ENCODE measurements at regions not wholly inside any gene's neighbourhood (a gene's known extent, or its start where the extent isn't known, plus 50 kb on each side); places are given as distances from the start of the nearest gene placed in this dataset.
A peak's percentile ranks its signal among the peaks of the same experiment; 100 is the strongest.

GRCh38 chr6:53987522-53987888 is 123.7 kb upstream of the MLIP start:
- DNase-seq (ENCODE audit: low read depth), result no peak
- no peak overlapping the region for H3K9ac ChIP-seq (ENCODE audit: low read length)
- H3K4me3 ChIP-seq (ENCODE audit: low read length), result no peak overlapping the region
- peaks cover 35% of the 10 kb centered on the region for H3K4me1 ChIP-seq (ENCODE audit: control insufficient read depth, insufficient read depth, low read length)
- H3K27me3 ChIP-seq (replicated peaks; ENCODE audit: control insufficient read depth, insufficient read depth, low read length), result no peaks in the 10 kb centered on the region
- H3K9me3 ChIP-seq (ENCODE audit: control insufficient read depth, low read length), result no peaks in the 10 kb centered on the region
- no peaks in the 10 kb centered on the region for H3K36me3 ChIP-seq (ENCODE audit: control insufficient read depth, insufficient read depth, low read length, severe bottlenecking)

DNA sequence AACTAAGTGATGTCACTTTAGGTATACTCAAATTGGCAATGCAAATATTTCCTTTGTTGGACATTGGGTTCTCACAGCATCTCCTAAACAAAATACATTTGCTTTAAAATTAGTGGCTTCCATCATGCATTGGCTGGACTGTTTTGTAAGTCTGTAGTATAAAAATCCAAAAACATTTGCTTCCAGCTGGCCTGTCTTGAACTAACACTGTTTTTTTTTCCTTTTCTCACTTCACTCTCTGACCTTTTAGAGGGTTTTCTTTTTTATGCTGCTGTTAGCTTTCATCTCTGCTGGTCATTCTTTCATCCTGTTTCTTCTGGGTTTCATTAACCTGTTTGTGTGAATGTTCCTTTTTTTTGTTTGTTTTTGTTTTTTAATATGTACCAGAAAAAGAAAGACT is 121.7 kb upstream of the MLIP start:
- Histone ChIP-seq H3K9ac (ENCODE audit: low read length) (no peak overlapping the region), H3K9me3 (ENCODE audit: control insufficient read depth, low read length) (no peaks in the 10 kb centered on the region), H3K27me3 (replicated peaks; ENCODE audit: control insufficient read depth, insufficient read depth, low read length) (no peaks in the 10 kb centered on the region), H3K4me3 (ENCODE audit: low read length) (no peak overlapping the region), H3K36me3 (ENCODE audit: control insufficient read depth, insufficient read depth, low read length, severe bottlenecking) (no peaks in the 10 kb centered on the region), H3K4me1 (ENCODE audit: control insufficient read depth, insufficient read depth, low read length) (peaks cover 26% of the 10 kb centered on the region)
- DNase-seq (ENCODE audit: low read depth), result no peak

DNA sequence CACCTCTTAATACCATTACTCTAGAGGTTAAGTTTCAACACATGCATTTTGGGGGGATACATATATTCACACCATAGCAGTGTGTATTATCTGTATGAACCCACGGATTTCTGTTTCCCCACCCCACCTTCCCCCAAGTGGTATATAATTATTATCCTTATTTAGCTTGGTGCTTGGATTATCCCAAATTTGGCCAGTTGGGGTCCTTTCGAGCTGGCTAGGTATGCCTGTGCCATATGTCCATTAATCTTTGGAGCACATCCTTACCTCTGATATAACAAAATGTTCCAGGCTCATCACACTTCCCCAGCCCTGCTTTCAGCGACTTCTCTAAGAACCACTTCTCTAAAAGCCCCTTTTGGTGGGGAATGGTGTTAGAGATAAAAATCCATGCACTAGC is 118.7 kb upstream of the MLIP start:
- peaks cover 5% of the 10 kb centered on the region for H3K4me1 ChIP-seq (ENCODE audit: control insufficient read depth, insufficient read depth, low read length)
- H3K36me3 ChIP-seq (ENCODE audit: control insufficient read depth, insufficient read depth, low read length, severe bottlenecking), result no peaks in the 10 kb centered on the region
- H3K27me3 ChIP-seq (replicated peaks; ENCODE audit: control insufficient read depth, insufficient read depth, low read length), result no peaks in the 10 kb centered on the region
- no peak overlapping the region for H3K9ac ChIP-seq (ENCODE audit: low read length)
- H3K4me3 ChIP-seq (ENCODE audit: low read length), result no peak overlapping the region
- no peak for DNase-seq (ENCODE audit: low read depth)
- no peaks in the 10 kb centered on the region for H3K9me3 ChIP-seq (ENCODE audit: control insufficient read depth, low read length)

DNA sequence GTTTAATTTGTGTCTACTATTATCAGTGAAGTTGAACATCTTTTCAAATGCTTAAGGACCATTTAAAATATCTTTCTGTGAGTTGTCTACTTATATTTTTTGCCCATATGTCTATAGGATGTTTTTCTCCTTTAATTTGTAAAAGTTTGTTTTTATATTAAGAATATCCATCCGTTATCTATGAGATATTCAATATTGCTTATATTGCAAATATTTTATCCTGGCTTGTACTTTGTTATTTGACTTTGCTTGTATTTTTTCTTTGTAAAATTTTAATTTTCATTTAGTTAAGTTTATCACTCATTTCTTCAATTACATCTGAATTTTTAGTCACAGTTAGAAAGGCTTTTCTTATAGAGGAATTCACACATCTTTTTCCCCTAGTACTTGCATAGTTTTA is 117.0 kb upstream of the MLIP start:
- no peak overlapping the region for H3K9ac ChIP-seq (ENCODE audit: low read length)
- DNase-seq (ENCODE audit: low read depth), result no peak
- H3K36me3 ChIP-seq (ENCODE audit: control insufficient read depth, insufficient read depth, low read length, severe bottlenecking), result no peaks in the 10 kb centered on the region
- H3K9me3 ChIP-seq (ENCODE audit: control insufficient read depth, low read length), result no peaks in the 10 kb centered on the region
- peaks cover 12% of the 10 kb centered on the region for H3K4me1 ChIP-seq (ENCODE audit: control insufficient read depth, insufficient read depth, low read length)
- H3K27me3 ChIP-seq (replicated peaks; ENCODE audit: control insufficient read depth, insufficient read depth, low read length), result no peaks in the 10 kb centered on the region
- no peak overlapping the region for H3K4me3 ChIP-seq (ENCODE audit: low read length)

- H3K4me3 ChIP-seq (ENCODE audit: low read length), result no peak overlapping the region
- H3K9ac ChIP-seq (ENCODE audit: low read length), result no peak overlapping the region
- peak; percentile 12 for DNase-seq (ENCODE audit: low read depth)
- H3K9me3 ChIP-seq (ENCODE audit: control insufficient read depth, low read length), result no peaks in the 10 kb centered on the region
- H3K27me3 ChIP-seq (replicated peaks; ENCODE audit: control insufficient read depth, insufficient read depth, low read length), result no peaks in the 10 kb centered on the region
- no peaks in the 10 kb centered on the region for H3K36me3 ChIP-seq (ENCODE audit: control insufficient read depth, insufficient read depth, low read length, severe bottlenecking)
- peaks cover 12% of the 10 kb centered on the region for H3K4me1 ChIP-seq (ENCODE audit: control insufficient read depth, insufficient read depth, low read length)
Observed at GRCh38 chr6:53995935-53996334, 115.3 kb upstream of the MLIP start.

GRCh38 chr6:53998303-53998702 is 112.9 kb upstream of the MLIP start:
- Histone ChIP-seq H3K9me3 (ENCODE audit: control insufficient read depth, low read length) (no peaks in the 10 kb centered on the region), H3K4me1 (ENCODE audit: control insufficient read depth, insufficient read depth, low read length) (peaks cover 12% of the 10 kb centered on the region), H3K4me3 (ENCODE audit: low read length) (no peak overlapping the region), H3K36me3 (ENCODE audit: control insufficient read depth, insufficient read depth, low read length, severe bottlenecking) (no peaks in the 10 kb centered on the region), H3K9ac (ENCODE audit: low read length) (no peak overlapping the region), H3K27me3 (replicated peaks; ENCODE audit: control insufficient read depth, insufficient read depth, low read length) (no peaks in the 10 kb centered on the region)
- DNase-seq (ENCODE audit: low read depth), result no peak

- H3K9ac ChIP-seq (ENCODE audit: low read length), result no peak overlapping the region
Observed at GRCh38 chr6:53999088-53999755, 112.0 kb upstream of the MLIP start.

GRCh38 chr6:54002116-54002515 is 109.1 kb upstream of the MLIP start:
- Histone ChIP-seq H3K4me1 (ENCODE audit: control insufficient read depth, insufficient read depth, low read length) (peaks cover 7% of the 10 kb centered on the region), H3K36me3 (ENCODE audit: control insufficient read depth, insufficient read depth, low read length, severe bottlenecking) (no peaks in the 10 kb centered on the region), H3K4me3 (ENCODE audit: low read length) (no peak overlapping the region)

More at GRCh38 chr6:53999088-53999755, 112.0 kb upstream of the MLIP start:
- DNase-seq (ENCODE audit: low read depth), result no peak
- Histone ChIP-seq H3K36me3 (ENCODE audit: control insufficient read depth, insufficient read depth, low read length, severe bottlenecking) (no peaks in the 10 kb centered on the region), H3K9me3 (ENCODE audit: control insufficient read depth, low read length) (no peaks in the 10 kb centered on the region), H3K4me1 (ENCODE audit: control insufficient read depth, insufficient read depth, low read length) (peaks cover 12% of the 10 kb centered on the region), H3K4me3 (ENCODE audit: low read length) (no peak overlapping the region), H3K27me3 (replicated peaks; ENCODE audit: control insufficient read depth, insufficient read depth, low read length) (no peaks in the 10 kb centered on the region)

GRCh38 chr6:54003316-54003715 is 107.9 kb upstream of the MLIP start:
- H3K9me3 ChIP-seq (ENCODE audit: control insufficient read depth, low read length), result no peaks in the 10 kb centered on the region
- no peak overlapping the region for H3K4me3 ChIP-seq (ENCODE audit: low read length)
- no peaks in the 10 kb centered on the region for H3K27me3 ChIP-seq (replicated peaks; ENCODE audit: control insufficient read depth, insufficient read depth, low read length)
- no peaks in the 10 kb centered on the region for H3K36me3 ChIP-seq (ENCODE audit: control insufficient read depth, insufficient read depth, low read length, severe bottlenecking)
- H3K9ac ChIP-seq (ENCODE audit: low read length), result no peak overlapping the region
- DNase-seq (ENCODE audit: low read depth), result no peak
- H3K4me1 ChIP-seq (ENCODE audit: control insufficient read depth, insufficient read depth, low read length), result peaks cover 7% of the 10 kb centered on the region

More at GRCh38 chr6:54002116-54002515, 109.1 kb upstream of the MLIP start:
- Histone ChIP-seq H3K27me3 (replicated peaks; ENCODE audit: control insufficient read depth, insufficient read depth, low read length) (no peaks in the 10 kb centered on the region), H3K9ac (ENCODE audit: low read length) (no peak overlapping the region), H3K9me3 (ENCODE audit: control insufficient read depth, low read length) (no peaks in the 10 kb centered on the region)
- peak; percentile 29 for DNase-seq (ENCODE audit: low read depth)

DNA sequence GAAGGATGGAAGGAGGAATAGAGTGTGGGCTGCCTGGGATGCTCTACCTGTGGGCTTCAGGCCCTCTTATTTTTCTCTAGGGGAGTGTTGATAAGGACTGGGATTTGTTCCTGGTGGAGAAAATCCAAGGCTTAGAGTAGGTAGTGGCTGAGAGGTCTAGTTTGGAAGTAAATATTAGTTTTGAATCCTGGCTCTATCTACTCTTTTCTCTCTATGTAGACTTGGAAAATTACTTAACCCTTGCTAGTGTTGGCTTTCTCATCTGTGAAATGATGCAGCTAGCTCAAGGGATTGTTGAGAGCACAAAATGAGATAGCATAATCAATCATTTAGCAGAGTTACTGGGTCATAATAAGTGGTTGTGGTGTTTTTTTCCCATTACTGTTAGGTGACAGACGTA is 102.7 kb upstream of the MLIP start:
- no peak overlapping the region for H3K4me3 ChIP-seq (ENCODE audit: low read length)
- H3K36me3 ChIP-seq (ENCODE audit: control insufficient read depth, insufficient read depth, low read length, severe bottlenecking), result no peaks in the 10 kb centered on the region
- H3K9ac ChIP-seq (ENCODE audit: low read length), result no peak overlapping the region
- H3K4me1 ChIP-seq (ENCODE audit: control insufficient read depth, insufficient read depth, low read length), result peaks cover 29% of the 10 kb centered on the region
- no peaks in the 10 kb centered on the region for H3K27me3 ChIP-seq (replicated peaks; ENCODE audit: control insufficient read depth, insufficient read depth, low read length)
- H3K9me3 ChIP-seq (ENCODE audit: control insufficient read depth, low read length), result no peaks in the 10 kb centered on the region
- DNase-seq (ENCODE audit: low read depth), result no peak

- Histone ChIP-seq H3K9me3 (ENCODE audit: control insufficient read depth, low read length) (no peaks in the 10 kb centered on the region), H3K27me3 (replicated peaks; ENCODE audit: control insufficient read depth, insufficient read depth, low read length) (no peaks in the 10 kb centered on the region), H3K4me1 (ENCODE audit: control insufficient read depth, insufficient read depth, low read length) (peaks cover 29% of the 10 kb centered on the region), H3K4me3 (ENCODE audit: low read length) (no peak overlapping the region), H3K36me3 (ENCODE audit: control insufficient read depth, insufficient read depth, low read length, severe bottlenecking) (no peaks in the 10 kb centered on the region), H3K9ac (ENCODE audit: low read length) (peak overlapping the region; percentile 77)
- no peak for DNase-seq (ENCODE audit: low read depth)
Observed at GRCh38 chr6:54009052-54009654, 102.1 kb upstream of the MLIP start.
